Liver (tissue), 7 donors: ENCODE measurements at regions not wholly inside any gene's neighbourhood (a gene's known extent, or its start where the extent isn't known, plus 50 kb on each side); places are given as distances from the start of the nearest gene placed in this dataset.
"Not testable (repeated sequence)": the region's sequence is repeated elsewhere in the genome, so short reads cannot be mapped to it uniquely, and the experiment has no call there.

ENCODE experiments used
- DNase-seq: peaks from one replicate; pipeline ENCODE4 v3.0.0-alpha.2; 2017; ENCODE audit warnings: low spot score
- H3K27ac ChIP-seq, 2 donors: one replicate each; pipeline ENCODE4 v1.7.0; 2013; ENCODE audit warnings: inconsistent platforms in 2 of 2, low read length in 2 of 2, control low read depth in 1 of 2, low read depth in 1 of 2, mild to moderate bottlenecking in 1 of 2
- H3K27me3 ChIP-seq, 4 donors: one replicate each; pipeline versions ENCODE4 v1.6.1 to v1.7.0; 2013; ENCODE audit warnings: low read length in 3 of 4, inconsistent platforms in 1 of 4, mild to moderate bottlenecking in 1 of 4, moderate library complexity in 1 of 4; ENCODE audit not compliant: control insufficient read depth in 4 of 4, insufficient read depth in 4 of 4
- H3K36me3 ChIP-seq, 4 donors: one replicate each; pipeline versions ENCODE4 v1.6.1 to v1.7.0; 2013; ENCODE audit warnings: low read length in 3 of 4, mild to moderate bottlenecking in 3 of 4, low read depth in 1 of 4, moderate library complexity in 1 of 4; ENCODE audit not compliant: control insufficient read depth in 4 of 4, insufficient read depth in 3 of 4
- H3K4me1 ChIP-seq, 4 donors: one replicate each; pipeline versions ENCODE4 v1.6.1 to v1.7.0; 2013; ENCODE audit warnings: low read length in 3 of 4, mild to moderate bottlenecking in 3 of 4, moderate library complexity in 1 of 4; ENCODE audit not compliant: control insufficient read depth in 4 of 4, insufficient read depth in 4 of 4
- H3K4me3 ChIP-seq, 3 donors: one replicate each; pipeline versions ENCODE4 v1.6.1 to v1.7.0; 2013; ENCODE audit warnings: low read length in 3 of 3, control low read depth in 1 of 3, low read depth in 1 of 3, mild to moderate bottlenecking in 1 of 3
- H3K9ac ChIP-seq, 2 donors: one replicate each; pipeline ENCODE4 v1.7.0; 2013; ENCODE audit warnings: low read length in 2 of 2, mild to moderate bottlenecking in 2 of 2, moderate library complexity in 2 of 2, control low read depth in 1 of 2, low read depth in 1 of 2
- H3K9me3 ChIP-seq, 4 donors: one replicate each; pipeline versions ENCODE4 v1.6.1 to v1.7.0; 2013; ENCODE audit warnings: low read length in 3 of 4; ENCODE audit not compliant: control insufficient read depth in 4 of 4
- EGR1 ChIP-seq, 2 donors: IDR thresholded peaks; 2 replicates each; pipeline ENCODE4 v1.6.1; 2016 to 2018; ENCODE audit warnings: antibody characterized with exemption in 2 of 2, low read depth in 2 of 2
- FOXA1 ChIP-seq: IDR thresholded peaks from 2 replicates; pipeline ENCODE4 v1.6.1; 2016; ENCODE audit warnings: antibody characterized with exemption
- FOXA2 ChIP-seq: IDR thresholded peaks from 2 replicates; pipeline ENCODE4 v1.6.1; 2016; ENCODE audit warnings: antibody characterized with exemption
- HNF4G ChIP-seq: IDR thresholded peaks from 2 replicates; pipeline ENCODE4 v1.6.1; 2016; ENCODE audit warnings: antibody characterized with exemption
- RAD21 ChIP-seq, 2 donors: IDR thresholded peaks; 2 replicates each; pipeline ENCODE4 v1.6.1; 2016; ENCODE audit warnings: antibody characterized with exemption in 2 of 2, mild to moderate bottlenecking in 2 of 2
- REST ChIP-seq: IDR thresholded peaks from 2 replicates; pipeline ENCODE4 v1.6.1; 2016; ENCODE audit warnings: antibody characterized with exemption, mild to moderate bottlenecking
- RXRA ChIP-seq, 2 donors: IDR thresholded peaks; 2 replicates each; pipeline ENCODE4 v1.6.1; 2017 to 2018; ENCODE audit warnings: antibody characterized with exemption in 2 of 2, mild to moderate bottlenecking in 1 of 2
- SP1 ChIP-seq: IDR thresholded peaks from 2 replicates; pipeline ENCODE4 v1.6.1; 2018; ENCODE audit warnings: antibody characterized with exemption, mild to moderate bottlenecking
- TAF1 ChIP-seq: conservative IDR thresholded peaks from 2 replicates; pipeline ENCODE4 v1.6.1; 2016; ENCODE audit warnings: antibody characterized with exemption, mild to moderate bottlenecking
- ZBTB33 ChIP-seq: IDR thresholded peaks from 2 replicates; pipeline ENCODE4 v1.6.1; 2016; ENCODE audit warnings: antibody characterized with exemption
- WGBS: extraction: QIAGEN DNeasy Blood & Tissue Kit; methylation state at CpG from one replicate; pipeline ENCODE4 v1.1.7; 2013; 5-methylcytosine and 5-hydroxymethylcytosine counted together
- donor health status: healthy.
- donor health status: healthy.
- donor health status: healthy.
- donor health status: healthy.

DNA sequence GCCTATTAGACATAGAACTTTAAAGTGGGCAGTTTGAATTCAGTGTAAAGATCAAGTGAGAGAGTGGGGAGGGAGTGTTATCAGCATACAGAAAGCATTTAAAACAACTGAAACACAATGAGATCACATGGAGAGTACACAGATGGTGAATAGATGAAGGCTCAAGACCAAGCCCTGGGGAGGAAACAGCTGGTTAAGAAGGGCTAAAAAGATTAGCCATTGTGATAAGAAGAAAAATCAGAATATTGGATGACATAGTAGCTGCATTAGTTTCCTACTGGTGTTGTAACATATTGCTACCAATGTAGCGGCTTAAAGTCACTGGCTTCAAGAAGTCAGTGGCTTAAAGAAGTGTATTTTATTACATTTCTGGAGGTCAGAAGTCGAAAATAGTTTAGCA, 443.4 kb upstream of the RGS18 start:
- WGBS = 52% methylated on average over 2 of the region's 2 CpGs
- TF ChIP-seq RXRA (IDR thresholded peaks at IDR 0.05) (no peak), FOXA1 (no peak), RAD21 (IDR thresholded peaks at IDR 0.05) (no peak)

GRCh38 chr1:191729742-191730141, 428.5 kb upstream of the RGS18 start:
- DNase-seq = no peak
- Histone ChIP-seq H3K27ac (no peak overlapping the region), H3K9me3 (peaks cover 0 to 4% (median 0%) of the 10 kb centered on the region in 4 donors), H3K9ac (no peak overlapping the region), H3K4me1 (no peaks in the 10 kb centered on the region), H3K36me3 (no peaks in the 10 kb centered on the region), H3K4me3 (no peak overlapping the region), H3K27me3 (no peaks in the 10 kb centered on the region)
- TF ChIP-seq FOXA1 = no peak
- no peak for TF ChIP-seq RXRA (IDR thresholded peaks at IDR 0.05)
- TF ChIP-seq ZBTB33 = no peak
- no peak for TF ChIP-seq EGR1 (IDR thresholded peaks at IDR 0.05; ENCODE audit: low read depth in 2 of 2)
- no peak for TF ChIP-seq TAF1
- no peak for TF ChIP-seq SP1
- TF ChIP-seq FOXA2 = no peak
- no peak for TF ChIP-seq HNF4G
- TF ChIP-seq REST = no peak
- 64% methylated on average over 3 of the region's 3 CpGs for WGBS

More for the DNA sequence above, 443.4 kb upstream of the RGS18 start:
- no peak for DNase-seq
- H3K27ac ChIP-seq = no peak overlapping the region
- H3K4me1 ChIP-seq = no peaks in the 10 kb centered on the region
- H3K27me3 ChIP-seq = no peaks in the 10 kb centered on the region
- H3K9ac ChIP-seq = no peak overlapping the region
- H3K36me3 ChIP-seq = no peaks in the 10 kb centered on the region
- H3K4me3 ChIP-seq = no peak overlapping the region
- no peaks in the 10 kb centered on the region for H3K9me3 ChIP-seq

DNA sequence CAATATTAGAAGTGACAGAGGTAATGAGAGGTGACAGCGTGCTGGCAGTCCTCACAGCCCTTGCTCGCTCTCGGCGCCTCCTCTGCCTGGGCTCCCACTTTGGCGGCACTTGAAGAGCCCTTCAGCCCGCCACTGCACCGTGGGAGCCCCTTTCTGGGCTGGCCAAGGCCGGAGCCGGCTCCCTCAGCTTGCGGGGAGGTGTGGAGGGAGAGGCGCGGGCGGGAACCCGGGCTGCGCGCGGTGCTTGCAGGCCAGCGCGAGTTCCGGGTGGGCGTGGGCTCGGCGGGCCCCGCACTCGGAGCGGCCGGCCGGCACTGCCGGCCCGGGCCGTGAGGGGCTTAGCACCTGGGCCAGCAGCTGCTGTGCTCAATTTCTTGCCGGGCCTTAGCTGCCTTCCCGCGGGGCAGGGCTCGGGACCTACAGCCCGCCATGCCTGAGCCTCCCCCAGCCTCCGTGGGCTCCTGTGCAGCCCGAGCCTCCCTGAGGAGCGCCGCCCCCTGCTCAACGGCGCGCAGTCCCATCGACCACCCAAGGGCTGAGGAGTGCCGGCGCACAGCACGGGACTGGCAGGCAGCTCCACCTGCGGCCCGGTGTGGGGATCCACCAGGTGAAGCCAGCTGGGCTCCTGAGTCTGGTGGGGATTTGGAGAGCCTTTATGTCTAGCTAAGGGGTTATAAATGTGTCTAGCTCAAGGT, 426.5 kb upstream of the RGS18 start:
- H3K9me3 ChIP-seq, H3K9ac ChIP-seq, H3K36me3 ChIP-seq, DNase-seq, H3K27ac ChIP-seq, H3K4me3 ChIP-seq, H3K4me1 ChIP-seq, H3K27me3 ChIP-seq: not testable (repeated sequence)
- 91% methylated on average over 49 of the region's 49 CpGs for WGBS
